ENCODE measurements at regions not wholly inside any gene's neighbourhood (a gene's known extent, or its start where the extent isn't known, plus 50 kb on each side); places are given as distances from the start of the nearest gene placed in this dataset.

- Histone ChIP-seq H3K79me2 (replicated peaks; ENCODE audit: insufficient read depth) (no peaks in the 10 kb centered on the region), H3K27ac (ENCODE audit: low read depth) (no peak overlapping the region), H3K4me1 (ENCODE audit: insufficient read depth) (no peaks in the 10 kb centered on the region), H3K36me3 (ENCODE audit: insufficient read depth) (no peaks in the 10 kb centered on the region), H4K20me1 (replicated peaks; ENCODE audit: insufficient read depth) (no peaks in the 10 kb centered on the region), H2AFZ (no peak overlapping the region), H3K27me3 (ENCODE audit: insufficient read depth) (no peaks in the 10 kb centered on the region), H3F3A (replicated peaks; ENCODE audit: low read depth) (no peaks in the 10 kb centered on the region), H3K4me3 (no peak overlapping the region), H3K9me2 (ENCODE audit: insufficient read depth) (0 out of 2 replicates have a peak, but pooled peaks cover 3% of the 10 kb centered on the region), H3K4me2 (no peak overlapping the region)
- ATAC-seq (no peak), DNase-seq (ENCODE audit: low spot score) (no peak)
- Mint-ChIP-seq H3K27me3 (ENCODE audit: insufficient read depth, low read depth, poor library complexity) (no peaks in the 10 kb centered on the region), H3K4me1 (peaks cover 14% of the 10 kb centered on the region), H3K27ac (no peak overlapping the region), H3K36me3 (ENCODE audit: low read depth) (no peaks in the 10 kb centered on the region), H3K4me3 (no peak overlapping the region), H3K9me3 (no peaks in the 10 kb centered on the region; the same call in 2 of the 3 replicates)
- TF ChIP-seq, protein P1, sequence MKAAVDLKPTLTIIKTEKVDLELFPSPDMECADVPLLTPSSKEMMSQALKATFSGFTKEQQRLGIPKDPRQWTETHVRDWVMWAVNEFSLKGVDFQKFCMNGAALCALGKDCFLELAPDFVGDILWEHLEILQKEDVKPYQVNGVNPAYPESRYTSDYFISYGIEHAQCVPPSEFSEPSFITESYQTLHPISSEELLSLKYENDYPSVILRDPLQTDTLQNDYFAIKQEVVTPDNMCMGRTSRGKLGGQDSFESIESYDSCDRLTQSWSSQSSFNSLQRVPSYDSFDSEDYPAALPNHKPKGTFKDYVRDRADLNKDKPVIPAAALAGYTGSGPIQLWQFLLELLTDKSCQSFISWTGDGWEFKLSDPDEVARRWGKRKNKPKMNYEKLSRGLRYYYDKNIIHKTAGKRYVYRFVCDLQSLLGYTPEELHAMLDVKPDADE (IDR thresholded peaks at IDR 0.05) = no peak
- TF ChIP-seq CTCF (conservative IDR thresholded peaks at IDR 0.05; ENCODE audit: low read depth in 2 of 2) (no peak), REST (IDR thresholded peaks at IDR 0.05; ENCODE audit: unreplicated experiment) (no peak), STAT1 (IDR thresholded peaks at IDR 0.05; ENCODE audit: unreplicated experiment) (no peak), ZNF114 (CRISPR knock-in tag; IDR thresholded peaks at IDR 0.05) (no peak)
Measured at GRCh38 chr4:11625211-11625610, 196.5 kb upstream of the HS3ST1 start.

DNA sequence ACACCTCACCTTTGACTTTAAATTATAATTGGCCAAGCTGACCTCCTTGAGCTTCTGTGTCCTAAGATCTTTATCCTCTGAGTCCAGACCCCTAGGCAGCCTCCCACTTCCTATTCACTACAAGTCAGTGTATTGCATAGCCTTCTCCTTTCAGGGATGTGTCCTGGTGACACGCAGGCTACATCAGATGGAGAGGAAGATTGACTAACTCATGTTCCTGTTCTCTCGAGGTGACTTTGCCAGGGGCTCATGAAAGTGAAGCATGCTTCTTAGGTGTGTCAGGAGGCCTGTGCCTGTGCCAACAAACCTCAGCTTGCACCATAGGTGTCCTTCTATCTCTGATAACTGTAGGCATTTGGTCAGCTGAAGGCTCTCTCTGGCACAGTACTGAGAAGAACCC is 195.7 kb upstream of the HS3ST1 start:
- no peaks in the 10 kb centered on the region for H3K79me2 ChIP-seq (replicated peaks; ENCODE audit: insufficient read depth)
- Mint-ChIP-seq H3K36me3 (ENCODE audit: low read depth) (no peaks in the 10 kb centered on the region), H3K9me3 (no peaks in the 10 kb centered on the region; the same call in 2 of the 3 replicates), H3K27me3 (ENCODE audit: insufficient read depth, low read depth, poor library complexity) (no peaks in the 10 kb centered on the region), H3K27ac (no peak overlapping the region), H3K4me1 (peaks cover 10% of the 10 kb centered on the region), H3K4me3 (no peak overlapping the region)
- no peak for DNase-seq (ENCODE audit: low spot score)
- no peaks in the 10 kb centered on the region for H3K27me3 ChIP-seq (ENCODE audit: insufficient read depth)
- no peaks in the 10 kb centered on the region for H3K36me3 ChIP-seq (ENCODE audit: insufficient read depth)
- no peak for ATAC-seq
- no peaks in the 10 kb centered on the region for H4K20me1 ChIP-seq (replicated peaks; ENCODE audit: insufficient read depth)
- H3K4me1 ChIP-seq (ENCODE audit: insufficient read depth) = no peaks in the 10 kb centered on the region
- H3F3A ChIP-seq (replicated peaks; ENCODE audit: low read depth) = no peaks in the 10 kb centered on the region
- 0 out of 2 replicates have a peak, but pooled peaks cover 3% of the 10 kb centered on the region for H3K9me2 ChIP-seq (ENCODE audit: insufficient read depth)
- no peak overlapping the region for H3K4me3 ChIP-seq
- no peak overlapping the region for H2AFZ ChIP-seq
- no peak overlapping the region for H3K27ac ChIP-seq (ENCODE audit: low read depth)
- no peak overlapping the region for H3K4me2 ChIP-seq
- no peak for TF ChIP-seq ZNF114 (CRISPR knock-in tag; IDR thresholded peaks at IDR 0.05)
- TF ChIP-seq JUNB (IDR thresholded peaks at IDR 0.05; ENCODE audit: unreplicated experiment) = no peak
- TF ChIP-seq ZNF462 (CRISPR knock-in tag; IDR thresholded peaks at IDR 0.05) = no peak
